Bronchial epithelial cell (primary cell): ENCODE measurements at regions not wholly inside any gene's neighbourhood (a gene's known extent, or its start where the extent isn't known, plus 50 kb on each side); places are given as distances from the start of the nearest gene placed in this dataset.

Experiments
- DNase-seq: peaks from one replicate; pipeline ENCODE4 v3.0.0-alpha.2; 2010; ENCODE audit warnings: low read depth
- FAIRE-seq: peaks from 2 replicates; lab custom pipeline; 2011; peaks lifted over from hg19 to GRCh38; lab: Jason Lieb, UNC
- H3K27me3 ChIP-seq: 2 replicates; pipeline ENCODE4 v1.5.1; 2011; ENCODE audit warnings: low read length; ENCODE audit not compliant: control insufficient read depth, insufficient read depth
- H3K36me3 ChIP-seq: 2 replicates; pipeline ENCODE4 v1.5.1; 2011; ENCODE audit warnings: low read length; ENCODE audit not compliant: control insufficient read depth, insufficient read depth
- H3K4me3 ChIP-seq: 2 replicates; pipeline ENCODE4 v1.5.1; 2011; ENCODE audit warnings: mild to moderate bottlenecking, low read depth, low read length, control low read depth
- CTCF ChIP-seq: IDR thresholded peaks from 2 replicates; pipeline ENCODE4 v1.5.1; 2011; ENCODE audit warnings: mild to moderate bottlenecking, moderate library complexity, low read length, control low read depth, inconsistent platforms; ENCODE audit not compliant: insufficient read depth, severe bottlenecking

GRCh38 chr4:23320931-23321587 lies 568.8 kb downstream of the PPARGC1A start:
- FAIRE-seq = no peak
- Histone ChIP-seq H3K4me3 (no peak overlapping the region), H3K36me3 (no peaks in the 10 kb centered on the region), H3K27me3 (no peaks in the 10 kb centered on the region)
- no peak for DNase-seq
- no peak for TF ChIP-seq CTCF

DNA sequence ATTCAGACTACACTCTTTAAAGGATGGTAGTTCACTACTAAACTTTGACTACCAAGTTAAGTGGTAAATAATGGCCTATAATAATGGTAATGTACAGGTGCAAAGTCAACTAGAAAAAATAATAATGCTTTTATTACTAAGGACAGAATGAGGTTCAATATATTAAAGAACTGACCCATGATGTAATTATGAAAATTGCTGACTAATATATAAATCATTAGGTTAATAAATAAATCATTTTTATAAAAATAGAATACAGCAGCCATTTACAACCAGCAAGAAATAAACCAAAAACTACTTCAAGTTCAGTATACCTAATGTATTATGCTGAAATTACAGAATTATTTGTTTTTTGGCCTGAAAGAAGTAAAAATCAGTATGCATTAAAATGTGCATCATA lies 577.2 kb downstream of the PPARGC1A start:
- Histone ChIP-seq H3K36me3 (no peaks in the 10 kb centered on the region), H3K4me3 (no peak overlapping the region), H3K27me3 (no peaks in the 10 kb centered on the region)
- DNase-seq (no peak), FAIRE-seq (no peak)
- no peak for TF ChIP-seq CTCF

DNA sequence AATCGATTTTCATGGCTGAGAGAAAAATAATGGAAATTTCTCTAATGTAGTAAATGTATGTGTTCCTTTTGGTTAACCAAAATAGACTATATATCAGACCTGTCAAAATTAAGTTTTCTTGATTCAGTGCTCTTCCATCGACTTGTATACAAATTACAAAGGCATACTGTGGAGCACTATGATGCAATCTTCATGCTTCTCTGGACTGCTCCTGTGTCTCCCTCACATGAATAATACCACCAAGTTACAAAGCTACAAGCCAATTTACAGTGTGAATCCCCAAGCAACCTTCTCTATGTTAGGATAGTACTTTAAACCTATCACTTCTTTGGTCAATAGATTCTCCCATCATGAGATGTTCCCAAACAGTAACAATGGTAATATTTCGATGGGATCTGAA lies 577.9 kb downstream of the PPARGC1A start:
- no peak for FAIRE-seq
- Histone ChIP-seq H3K27me3 (no peaks in the 10 kb centered on the region), H3K36me3 (no peaks in the 10 kb centered on the region), H3K4me3 (no peak overlapping the region)
- no peak for DNase-seq
- TF ChIP-seq CTCF = no peak

DNA sequence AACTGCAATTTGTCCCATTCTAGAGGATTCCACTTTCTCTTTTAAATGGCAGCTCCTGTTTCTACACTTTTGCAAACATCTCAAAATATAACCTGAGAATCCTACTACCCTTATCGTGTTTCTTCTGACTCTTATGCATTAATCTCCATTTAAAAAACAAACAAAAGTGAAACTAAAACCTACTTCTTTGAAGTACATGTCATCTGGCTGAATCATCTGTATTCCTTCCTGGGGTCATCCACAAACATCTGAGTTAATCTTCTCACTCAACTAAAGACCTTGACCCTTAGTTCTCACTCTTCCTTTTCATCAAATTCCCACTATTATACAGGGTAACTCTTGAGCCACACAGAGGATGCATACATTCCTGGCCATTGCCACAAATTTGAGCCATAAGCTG lies 584.8 kb downstream of the PPARGC1A start:
- no peak for TF ChIP-seq CTCF
- peak; percentile 17 for DNase-seq
- Histone ChIP-seq H3K4me3 (no peak overlapping the region), H3K27me3 (no peaks in the 10 kb centered on the region), H3K36me3 (no peaks in the 10 kb centered on the region)
- FAIRE-seq = no peak

GRCh38 chr4:23298371-23298770 lies 591.5 kb downstream of the PPARGC1A start:
- Histone ChIP-seq H3K4me3 (no peak overlapping the region), H3K36me3 (no peaks in the 10 kb centered on the region), H3K27me3 (no peaks in the 10 kb centered on the region)
- DNase-seq (no peak), FAIRE-seq (no peak)
- TF ChIP-seq CTCF = no peak

- TF ChIP-seq CTCF = no peak
- no peak overlapping the region for H3K4me3 ChIP-seq
- no peaks in the 10 kb centered on the region for H3K27me3 ChIP-seq
- DNase-seq (no peak), FAIRE-seq (no peak)
- no peaks in the 10 kb centered on the region for H3K36me3 ChIP-seq
Observed at GRCh38 chr4:23297327-23297726, 592.5 kb downstream of the PPARGC1A start.
